Uterus (tissue), 2 donors: ENCODE measurements at regions not wholly inside any gene's neighbourhood (a gene's known extent, or its start where the extent isn't known, plus 50 kb on each side); places are given as distances from the start of the nearest gene placed in this dataset.

Experiments
- POLR2A ChIP-seq, 2 donors: fragments of 450-650 bp; IDR thresholded peaks; one replicate each; pipeline ENCODE4 v1.6.1; 2016; ENCODE audit warnings: antibody characterized with exemption in 2 of 2, mild to moderate bottlenecking in 1 of 2, moderate library complexity in 1 of 2
- TF ChIP-seq, protein P1 (sequence below), 4 experiments: fragments of 200-600 bp in 2 of 4; fragments of 450-650 bp in 2 of 4; sonication (generic) in 2 of 4; IDR thresholded peaks; one replicate each; pipeline ENCODE4 v1.5.1; 2016 to 2019; ENCODE audit warnings: antibody characterized with exemption in 4 of 4, mild to moderate bottlenecking in 2 of 4, moderate library complexity in 1 of 4

DNA sequence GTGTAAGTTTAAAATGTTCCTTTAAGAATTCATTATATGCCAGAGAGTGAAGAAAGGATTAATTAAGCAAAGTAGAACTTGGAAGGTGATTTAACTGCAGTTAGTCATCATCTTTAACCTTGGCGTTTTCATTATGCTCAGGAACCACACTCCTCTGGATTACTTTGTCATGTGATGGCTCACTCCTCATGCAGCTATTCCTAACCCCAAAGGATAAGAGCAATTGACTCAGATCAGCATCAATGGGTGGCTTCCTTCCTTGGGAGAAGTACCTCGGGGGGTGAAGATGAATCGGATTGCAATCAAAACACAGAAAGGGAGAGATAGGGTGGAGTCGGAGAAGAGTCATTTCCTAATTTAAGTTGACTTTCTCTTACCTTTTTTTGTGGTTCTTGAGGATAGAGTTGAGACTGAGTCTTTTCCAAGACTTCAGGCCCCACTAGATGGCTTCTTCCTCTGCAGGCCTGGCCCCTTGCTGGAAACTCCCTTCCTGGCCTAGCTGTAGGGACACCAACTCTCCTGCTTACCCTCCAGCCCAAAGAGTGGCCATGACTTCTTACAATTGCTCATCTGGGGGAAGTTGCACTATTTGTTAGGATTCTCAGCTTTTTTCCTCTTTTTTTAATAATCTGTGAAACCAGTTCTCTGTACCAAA, 238.6 kb upstream of the DDHD1 start:
- TF ChIP-seq, protein P1, sequence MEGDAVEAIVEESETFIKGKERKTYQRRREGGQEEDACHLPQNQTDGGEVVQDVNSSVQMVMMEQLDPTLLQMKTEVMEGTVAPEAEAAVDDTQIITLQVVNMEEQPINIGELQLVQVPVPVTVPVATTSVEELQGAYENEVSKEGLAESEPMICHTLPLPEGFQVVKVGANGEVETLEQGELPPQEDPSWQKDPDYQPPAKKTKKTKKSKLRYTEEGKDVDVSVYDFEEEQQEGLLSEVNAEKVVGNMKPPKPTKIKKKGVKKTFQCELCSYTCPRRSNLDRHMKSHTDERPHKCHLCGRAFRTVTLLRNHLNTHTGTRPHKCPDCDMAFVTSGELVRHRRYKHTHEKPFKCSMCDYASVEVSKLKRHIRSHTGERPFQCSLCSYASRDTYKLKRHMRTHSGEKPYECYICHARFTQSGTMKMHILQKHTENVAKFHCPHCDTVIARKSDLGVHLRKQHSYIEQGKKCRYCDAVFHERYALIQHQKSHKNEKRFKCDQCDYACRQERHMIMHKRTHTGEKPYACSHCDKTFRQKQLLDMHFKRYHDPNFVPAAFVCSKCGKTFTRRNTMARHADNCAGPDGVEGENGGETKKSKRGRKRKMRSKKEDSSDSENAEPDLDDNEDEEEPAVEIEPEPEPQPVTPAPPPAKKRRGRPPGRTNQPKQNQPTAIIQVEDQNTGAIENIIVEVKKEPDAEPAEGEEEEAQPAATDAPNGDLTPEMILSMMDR (IDR thresholded peaks at IDR 0.05): no peak
- no peak for TF ChIP-seq POLR2A (IDR thresholded peaks at IDR 0.05)
